IMR-90 (cell line): ENCODE measurements at regions not wholly inside any gene's neighbourhood (a gene's known extent, or its start where the extent isn't known, plus 50 kb on each side); places are given as distances from the start of the nearest gene placed in this dataset.

Source experiments
- ATAC-seq: fragments of 200-7000 bp; cut with Tn5 transposase; 2 replicates; pipeline ENCODE4 v1.9.1; 2020; ENCODE audit warnings: low read depth, mild to moderate bottlenecking, moderate library complexity
- BruUV-seq: library from RNA; stranded (reverse); fragments of 400-500 nt; replicated peaks from 2 replicates; lab custom pipeline; 2021; lab: Mats Ljungman, UMichigan
- CTCF ChIA-PET: fragments of 300-600 bp; formaldehyde crosslinking; extraction: SDS; loops from one replicate; lab custom pipeline; 2021; ENCODE audit warnings: antibody characterized with exemption; lab: Yijun Ruan, JAX
- POLR2A ChIA-PET: fragments of 300-600 bp; sonication (Branson Sonifier 250); formaldehyde crosslinking; loops from one replicate; lab custom pipeline; 2022; ENCODE audit warnings: antibody characterized with exemption; ENCODE audit not compliant: unreplicated experiment; lab: Charles Lee
- DNase-seq: peaks from one replicate; pipeline ENCODE4 v3.0.0; 2013
- H2AFZ ChIP-seq: replicated peaks from 2 replicates; pipeline ENCODE3; 2013; ENCODE audit warnings: low read length, mild to moderate bottlenecking; ENCODE audit not compliant: poor library complexity
- H2AK5ac ChIP-seq: 2 replicates; pipeline ENCODE4 v1.6.1; 2013; ENCODE audit warnings: low read depth, low read length, inconsistent platforms
- H2AK9ac ChIP-seq: replicated peaks from 2 replicates; pipeline ENCODE3; 2013; ENCODE audit warnings: mild to moderate bottlenecking, low read depth, low read length, moderate library complexity; ENCODE audit not compliant: poor library complexity
- H2BK120ac ChIP-seq: 2 replicates; pipeline ENCODE4 v1.6.1; 2013; ENCODE audit warnings: low read depth, low read length, inconsistent platforms
- H2BK15ac ChIP-seq: 3 replicates; pipeline ENCODE4 v1.6.1; 2013; ENCODE audit warnings: low read depth, low read length, inconsistent platforms
- H2BK20ac ChIP-seq: 2 replicates; pipeline ENCODE4 v1.6.1; 2013; ENCODE audit warnings: low read depth, mild to moderate bottlenecking, inconsistent platforms, low read length, moderate library complexity
- H2BK5ac ChIP-seq: 2 replicates; pipeline ENCODE4 v1.6.1; 2013; ENCODE audit warnings: mild to moderate bottlenecking, low read depth, low read length, inconsistent platforms; ENCODE audit not compliant: poor library complexity, severe bottlenecking
- H3K14ac ChIP-seq: replicated peaks from 2 replicates; pipeline ENCODE4 v1.6.1; 2013; ENCODE audit warnings: low read depth, low read length, inconsistent platforms
- H3K18ac ChIP-seq: 2 replicates; pipeline ENCODE4 v1.6.1; 2013; ENCODE audit warnings: low read depth, low read length, control low read depth
- H3K23ac ChIP-seq: 2 replicates; pipeline ENCODE4 v1.6.1; 2013; ENCODE audit warnings: low read depth, low read length, inconsistent platforms
- H3K27ac ChIP-seq: 2 replicates; pipeline ENCODE4 v1.5.1; 2013; ENCODE audit warnings: mild to moderate bottlenecking, control low read depth, low read length; ENCODE audit not compliant: insufficient read depth
- H3K27me3 ChIP-seq: 2 replicates; pipeline ENCODE4 v1.6.1; 2013; ENCODE audit warnings: low read length; ENCODE audit not compliant: control insufficient read depth, insufficient read depth
- H3K36me3 ChIP-seq: 2 replicates; pipeline ENCODE4 v1.6.1; 2013; ENCODE audit warnings: low read length, mixed read lengths; ENCODE audit not compliant: control insufficient read depth, insufficient read depth
- H3K4ac ChIP-seq: 2 replicates; pipeline ENCODE4 v1.6.1; 2013; ENCODE audit warnings: low read depth, low read length, inconsistent platforms
- H3K4me1 ChIP-seq: 2 replicates; pipeline ENCODE4 v1.6.1; 2013; ENCODE audit warnings: low read length, mixed read lengths; ENCODE audit not compliant: control insufficient read depth, insufficient read depth
- H3K4me2 ChIP-seq: 2 replicates; pipeline ENCODE4 v1.6.1; 2013; ENCODE audit warnings: low read depth, mild to moderate bottlenecking, control low read depth, low read length, moderate library complexity
- H3K4me3 ChIP-seq: 2 replicates; pipeline ENCODE4 v1.5.1; 2013; ENCODE audit warnings: low read depth, mild to moderate bottlenecking, control low read depth, low read length, moderate library complexity; ENCODE audit not compliant: insufficient read depth
- H3K56ac ChIP-seq: 2 replicates; pipeline ENCODE4 v1.6.1; 2013; ENCODE audit warnings: low read length, inconsistent platforms; ENCODE audit not compliant: insufficient read depth; ENCODE audit errors: extremely low read depth
- H3K79me1 ChIP-seq, 2 experiments: 2 replicates each; pipeline ENCODE4 v1.6.1; 2013; ENCODE audit warnings: low read length in 2 of 2, inconsistent platforms in 1 of 2, low read depth in 1 of 2
- H3K9ac ChIP-seq: 2 replicates; pipeline ENCODE4 v1.6.1; 2013; ENCODE audit warnings: low read depth, low read length, control low read depth
- H3K9me1 ChIP-seq: 2 replicates; pipeline ENCODE4 v1.6.1; 2013; ENCODE audit warnings: low read length, inconsistent platforms; ENCODE audit not compliant: insufficient read depth
- H3K9me3 ChIP-seq: 2 replicates; pipeline ENCODE4 v1.6.1; 2013; ENCODE audit warnings: low read length; ENCODE audit not compliant: control insufficient read depth, insufficient read depth
- H4K20me1 ChIP-seq: 2 replicates; pipeline ENCODE4 v1.6.1; 2013; ENCODE audit warnings: low read length, inconsistent platforms; ENCODE audit not compliant: insufficient read depth
- H4K5ac ChIP-seq: 2 replicates; pipeline ENCODE4 v1.6.1; 2013; ENCODE audit warnings: mild to moderate bottlenecking, low read depth, low read length, control low read depth
- H4K8ac ChIP-seq, 2 experiments: 2 replicates each; pipeline ENCODE4 v1.6.1; 2013; ENCODE audit warnings: low read depth in 2 of 2, low read length in 2 of 2, control low read depth in 1 of 2, inconsistent platforms in 1 of 2
- H4K91ac ChIP-seq: 2 replicates; pipeline ENCODE4 v1.6.1; 2013; ENCODE audit warnings: low read depth, low read length, inconsistent platforms; ENCODE audit not compliant: insufficient read depth
- CEBPB ChIP-seq: IDR thresholded peaks from 2 replicates; pipeline ENCODE4 v1.6.1; 2012; ENCODE audit warnings: low read depth, low read length, improper control_type of control experiment
- NFE2L2 ChIP-seq: fragments of 150-350 bp; IDR thresholded peaks from 2 replicates; pipeline ENCODE4 v1.6.1; 2016; ENCODE audit warnings: low read depth, mild to moderate bottlenecking, low read length
- SMC3 ChIP-seq: fragments of 150-350 bp; IDR thresholded peaks from 2 replicates; pipeline ENCODE4 v1.6.1; 2016; ENCODE audit warnings: low read depth, mild to moderate bottlenecking, antibody characterized with exemption, low read length, moderate library complexity
- WGBS, 2 experiments: methylation state at CpG; one replicate each; pipeline versions ENCODE4 v1.1.5 to v1.1.7; 2013; ENCODE audit warnings: missing lambda C conversion rate in 2 of 2; ENCODE audit not compliant: insufficient read length in 1 of 2; ENCODE audit errors: extremely low coverage in 2 of 2; 5-methylcytosine and 5-hydroxymethylcytosine counted together
- dilution Hi-C: fragments of 300-500 bp; cut with HindIII; formaldehyde crosslinking; loops from one replicate; pipeline ENCODE4 v1.14.3; 2018; ENCODE audit warnings: low sequenced_read_pairs; ENCODE audit not compliant: unreplicated experiment
- in situ Hi-C: fragments of 300-500 bp; cut with MboI; formaldehyde crosslinking; loops from 3 replicates; pipeline ENCODE4 v1.14.3; 2019; ENCODE audit warnings: low sequenced_read_pairs, inconsistent platforms, mixed read lengths
- intact Hi-C: fragments of 100-400 bp; cut with micrococcal nuclease; formaldehyde crosslinking; loops from 2 replicates; pipeline ENCODE4 v1.10.0; 2022
- TF ChIP-seq, protein P1 (sequence below): conservative IDR thresholded peaks from 2 replicates; pipeline ENCODE4 v1.5.1; 2012; ENCODE audit warnings: mild to moderate bottlenecking, low read depth, low read length, improper control_type of control experiment
- TF ChIP-seq, protein P2 (sequence below): fragments of 150-350 bp; IDR thresholded peaks from 2 replicates; pipeline ENCODE4 v1.6.1; 2016; ENCODE audit warnings: low read depth, mild to moderate bottlenecking, low read length, moderate library complexity, borderline replicate concordance

DNA sequence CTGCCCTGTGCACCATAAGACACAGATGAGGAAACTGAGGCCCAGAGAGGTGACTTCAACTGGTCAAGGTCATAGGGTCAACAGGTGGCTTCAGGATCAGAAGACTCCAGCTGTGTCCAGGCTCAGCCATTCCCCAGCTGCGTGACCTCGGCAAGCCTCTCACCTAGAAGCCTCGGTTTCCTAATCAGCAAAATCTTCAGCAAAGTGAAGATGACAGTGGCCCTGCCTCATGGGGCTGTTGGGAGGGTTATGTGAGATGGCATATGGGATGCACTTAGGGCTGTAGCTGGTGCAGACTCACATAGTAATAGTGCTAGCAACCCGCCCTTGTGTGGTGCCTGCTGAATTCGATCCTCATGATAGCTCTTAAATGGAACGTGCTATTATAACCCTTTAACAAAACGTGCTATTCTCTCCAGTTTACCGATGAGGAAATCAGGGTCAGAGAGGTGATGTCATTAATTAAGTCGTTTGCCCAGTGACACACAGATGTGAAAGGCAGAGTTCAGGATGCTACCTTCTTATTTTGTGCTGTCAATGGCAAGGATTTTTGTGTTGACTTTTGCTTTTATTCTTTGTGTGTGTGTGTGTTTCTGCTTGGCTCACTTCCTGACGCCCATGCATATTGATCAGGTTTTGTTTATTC is 472.9 kb downstream of the MATN1 start:
- Histone ChIP-seq H3K9me1 (no peaks in the 10 kb centered on the region), H2AK9ac (no peak overlapping the region), H2BK120ac (no peak overlapping the region), H2BK15ac (no peak overlapping the region), H3K4me3 (no peak overlapping the region), H4K91ac (no peak overlapping the region), H3K14ac (no peak overlapping the region), H2BK5ac (no peak overlapping the region), H3K36me3 (no peaks in the 10 kb centered on the region), H3K9ac (no peak overlapping the region), H2BK20ac (no peak overlapping the region), H4K8ac (no peak overlapping the region), H3K27ac (no peak overlapping the region), H2AK5ac (no peak overlapping the region), H3K4me1 (no peaks in the 10 kb centered on the region), H2AFZ (no peak overlapping the region), H3K56ac (no peak overlapping the region), H3K18ac (no peak overlapping the region), H3K23ac (no peak overlapping the region), H3K79me1 (no peaks in the 10 kb centered on the region), H4K20me1 (no peaks in the 10 kb centered on the region), H3K4ac (no peak overlapping the region), H3K9me3 (no peaks in the 10 kb centered on the region), H3K4me2 (no peak overlapping the region), H4K5ac (no peak overlapping the region), H3K27me3 (no peaks in the 10 kb centered on the region)
- DNase-seq (no peak), ATAC-seq (no peak)
- BruUV-seq, result no TSS peak
- in situ Hi-C loops, result no loop called here
- dilution Hi-C loops, result no loop called here
- ChIA-PET POLR2A (no interaction called here), CTCF (no interaction called here)
- WGBS, 2 experiments, result no CpG with 5 or more reads among the region's 10 CpGs
- intact Hi-C loops, result no loop called here
- TF ChIP-seq, protein P1, sequence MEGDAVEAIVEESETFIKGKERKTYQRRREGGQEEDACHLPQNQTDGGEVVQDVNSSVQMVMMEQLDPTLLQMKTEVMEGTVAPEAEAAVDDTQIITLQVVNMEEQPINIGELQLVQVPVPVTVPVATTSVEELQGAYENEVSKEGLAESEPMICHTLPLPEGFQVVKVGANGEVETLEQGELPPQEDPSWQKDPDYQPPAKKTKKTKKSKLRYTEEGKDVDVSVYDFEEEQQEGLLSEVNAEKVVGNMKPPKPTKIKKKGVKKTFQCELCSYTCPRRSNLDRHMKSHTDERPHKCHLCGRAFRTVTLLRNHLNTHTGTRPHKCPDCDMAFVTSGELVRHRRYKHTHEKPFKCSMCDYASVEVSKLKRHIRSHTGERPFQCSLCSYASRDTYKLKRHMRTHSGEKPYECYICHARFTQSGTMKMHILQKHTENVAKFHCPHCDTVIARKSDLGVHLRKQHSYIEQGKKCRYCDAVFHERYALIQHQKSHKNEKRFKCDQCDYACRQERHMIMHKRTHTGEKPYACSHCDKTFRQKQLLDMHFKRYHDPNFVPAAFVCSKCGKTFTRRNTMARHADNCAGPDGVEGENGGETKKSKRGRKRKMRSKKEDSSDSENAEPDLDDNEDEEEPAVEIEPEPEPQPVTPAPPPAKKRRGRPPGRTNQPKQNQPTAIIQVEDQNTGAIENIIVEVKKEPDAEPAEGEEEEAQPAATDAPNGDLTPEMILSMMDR, result no peak
- TF ChIP-seq SMC3, result no peak
- TF ChIP-seq NFE2L2, result no peak
- TF ChIP-seq, protein P2, sequence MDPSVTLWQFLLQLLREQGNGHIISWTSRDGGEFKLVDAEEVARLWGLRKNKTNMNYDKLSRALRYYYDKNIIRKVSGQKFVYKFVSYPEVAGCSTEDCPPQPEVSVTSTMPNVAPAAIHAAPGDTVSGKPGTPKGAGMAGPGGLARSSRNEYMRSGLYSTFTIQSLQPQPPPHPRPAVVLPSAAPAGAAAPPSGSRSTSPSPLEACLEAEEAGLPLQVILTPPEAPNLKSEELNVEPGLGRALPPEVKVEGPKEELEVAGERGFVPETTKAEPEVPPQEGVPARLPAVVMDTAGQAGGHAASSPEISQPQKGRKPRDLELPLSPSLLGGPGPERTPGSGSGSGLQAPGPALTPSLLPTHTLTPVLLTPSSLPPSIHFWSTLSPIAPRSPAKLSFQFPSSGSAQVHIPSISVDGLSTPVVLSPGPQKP, result no peak
- no peak for TF ChIP-seq CEBPB
